HepG2 (cell line): ENCODE measurements at regions not wholly inside any gene's neighbourhood (a gene's known extent, or its start where the extent isn't known, plus 50 kb on each side); places are given as distances from the start of the nearest gene placed in this dataset.

ENCODE experiments used
- ATAC-seq: fragments of 200-7000 bp; cut with Tn5 transposase; 3 replicates; pipeline ENCODE4 v1.9.1; 2020; ENCODE audit warnings: mild to moderate bottlenecking, moderate library complexity
- BruUV-seq: library from RNA; stranded (reverse); fragments of 400-500 nt; replicated peaks from 2 replicates; lab custom pipeline; 2021; lab: Mats Ljungman, UMichigan
- CTCF ChIA-PET: fragments of 300-600 bp; formaldehyde crosslinking; extraction: SDS; loops from one replicate; lab custom pipeline; 2021; ENCODE audit warnings: low total read pairs, inconsistent platforms, low intra/inter-chr PET ratio; lab: Yijun Ruan, JAX
- POLR2A ChIA-PET: fragments of 350-600 bp; sonication (Branson Sonifier 250); formaldehyde crosslinking; loops from one replicate; lab custom pipeline; 2020; ENCODE audit warnings: antibody characterized with exemption, inconsistent platforms; lab: Yijun Ruan, JAX
- DNase-seq: peaks from one replicate; pipeline ENCODE4 v3.0.0-alpha.2; 2015; ENCODE audit warnings: low spot score
- FAIRE-seq: peaks from 3 replicates; lab custom pipeline; 2011; peaks lifted over from hg19 to GRCh38; lab: Jason Lieb, UNC
- H2AFZ ChIP-seq: one replicate; pipeline ENCODE4 v1.6.1; 2011; ENCODE audit warnings: low read length, inconsistent platforms
- H3K27ac ChIP-seq: fragments of 300-600 bp; 3 replicates; pipeline ENCODE4 v1.8.0; 2011; ENCODE audit warnings: mixed run types, mild to moderate bottlenecking, mixed read lengths, low read length, inconsistent platforms; ENCODE audit not compliant: insufficient read depth; ENCODE audit errors: extremely low read length
- H3K27me3 ChIP-seq, 2 experiments: fragments of 200-600 bp in 1 of 2; 2 replicates in 1 of 2; 3 replicates in 1 of 2; pipeline versions ENCODE4 v1.6.0 to v1.8.0; 2011; ENCODE audit warnings: low read length in 2 of 2, mild to moderate bottlenecking in 2 of 2, moderate library complexity in 2 of 2, inconsistent platforms in 1 of 2; ENCODE audit not compliant: insufficient read depth in 2 of 2, control insufficient read depth in 1 of 2
- H3K36me3 ChIP-seq, 2 experiments: fragments of 200-600 bp in 1 of 2; replicated peaks in 1 of 2; 2 replicates in 1 of 2; 3 replicates in 1 of 2; pipeline versions ENCODE4 v1.5.1 to v1.8.0; 2011; ENCODE audit warnings: low read length in 2 of 2, inconsistent platforms in 1 of 2; ENCODE audit not compliant: insufficient read depth in 2 of 2, control insufficient read depth in 1 of 2
- H3K4me1 ChIP-seq: 2 replicates; pipeline ENCODE4 v1.5.1; 2012; ENCODE audit warnings: low read length, inconsistent platforms; ENCODE audit not compliant: insufficient read depth
- H3K4me2 ChIP-seq: 2 replicates; pipeline ENCODE4 v1.6.0; 2011; ENCODE audit warnings: low read depth, low read length, inconsistent platforms
- H3K4me3 ChIP-seq, 3 experiments: fragments of 200-600 bp in 1 of 3; sonication (generic), shearing (Covaris generic) in 1 of 3; replicated peaks in 1 of 3; 2 replicates each; pipeline ENCODE4 v1.5.1; 2011 to 2016; ENCODE audit warnings: low read length in 3 of 3, inconsistent platforms in 2 of 3, low read depth in 2 of 3, mild to moderate bottlenecking in 2 of 3, control low read depth in 1 of 3, mixed read lengths in 1 of 3; ENCODE audit not compliant: insufficient read depth in 1 of 3
- H3K79me2 ChIP-seq: one replicate; pipeline ENCODE4 v1.6.1; 2011; ENCODE audit warnings: low read length, inconsistent platforms; ENCODE audit not compliant: insufficient read depth
- H3K9ac ChIP-seq: 2 replicates; pipeline ENCODE4 v1.6.0; 2011; ENCODE audit warnings: mild to moderate bottlenecking, low read depth, low read length, inconsistent platforms; ENCODE audit not compliant: insufficient read depth
- H3K9me3 ChIP-seq: 2 replicates; pipeline ENCODE4 v1.5.1; 2012; ENCODE audit warnings: mild to moderate bottlenecking, low read length
- H4K20me1 ChIP-seq: 2 replicates; pipeline ENCODE4 v1.6.0; 2011; ENCODE audit warnings: inconsistent platforms, mild to moderate bottlenecking, low read length, moderate library complexity; ENCODE audit not compliant: insufficient read depth
- CAMTA2 ChIP-seq: sonication (generic); formaldehyde crosslinking; IDR thresholded peaks from 2 replicates; pipeline ENCODE4 v1.4.0; 2020; ENCODE audit warnings: mild to moderate bottlenecking, missing genetic modification reagents, borderline replicate concordance
- CSRNP2 ChIP-seq: sonication (generic); formaldehyde crosslinking; conservative IDR thresholded peaks from 2 replicates; pipeline ENCODE4 v1.8.0; 2022; ENCODE audit warnings: low read depth, missing genetic modification reagents
- ELF3 ChIP-seq: IDR thresholded peaks from 2 replicates; pipeline ENCODE4 v1.6.1; 2016; ENCODE audit warnings: missing genetic modification reagents, missing compliant biosample characterization
- HNF1B ChIP-seq: sonication (generic); formaldehyde crosslinking; IDR thresholded peaks from 2 replicates; pipeline ENCODE4 v1.5.1; 2020; ENCODE audit warnings: mild to moderate bottlenecking, moderate library complexity, missing genetic modification reagents
- JDP2 ChIP-seq: sonication (generic); formaldehyde crosslinking; IDR thresholded peaks from 2 replicates; pipeline ENCODE4 v1.8.1; 2022; ENCODE audit warnings: missing genetic modification reagents, borderline replicate concordance
- ONECUT2 ChIP-seq: sonication (generic); formaldehyde crosslinking; IDR thresholded peaks from 2 replicates; pipeline ENCODE4 v1.4.0; 2020; ENCODE audit warnings: missing genetic modification reagents
- SUZ12 ChIP-seq: fragments of 150-350 bp; IDR thresholded peaks from 2 replicates; pipeline ENCODE4 v1.6.1; 2014; ENCODE audit warnings: low read depth, low read length
- TMF1 ChIP-seq: sonication (generic); formaldehyde crosslinking; IDR thresholded peaks from 2 replicates; pipeline ENCODE4 v1.8.1; 2022; ENCODE audit warnings: low read depth, missing genetic modification reagents
- ZNF441 ChIP-seq: sonication (generic); formaldehyde crosslinking; IDR thresholded peaks from 2 replicates; pipeline ENCODE4 v1.7.0; 2021; ENCODE audit warnings: missing genetic modification reagents, borderline replicate concordance
- ZNF597 ChIP-seq: sonication (generic); formaldehyde crosslinking; IDR thresholded peaks from 2 replicates; pipeline ENCODE4 v1.5.0; 2020; ENCODE audit warnings: missing genetic modification reagents
- ZSCAN9 ChIP-seq: IDR thresholded peaks from 2 replicates; pipeline ENCODE4 v1.6.1; 2016; ENCODE audit warnings: borderline replicate concordance
- in situ Hi-C: cut with HindIII; loops from 2 replicates; pipeline ENCODE4 v1.10.0; 2017; ENCODE audit warnings: low pct_unique_long_range_greater_than_20kb; ENCODE audit not compliant: extremely low pct_ligation_motif_present
- intact Hi-C: fragments of 100-400 bp; cut with micrococcal nuclease; formaldehyde crosslinking; loops from one replicate; pipeline ENCODE4 v1.10.0; 2022; ENCODE audit not compliant: unreplicated experiment

GRCh38 chr2:144131042-144131441 is 388.9 kb downstream of the ZEB2 start (continued):
- TF ChIP-seq CSRNP2 (CRISPR knock-in tag) = no peak
- TF ChIP-seq ZNF441 = no peak
- no peak for TF ChIP-seq ELF3
- TF ChIP-seq TMF1 (CRISPR knock-in tag) = no peak

GRCh38 chr2:144130551-144130950 is 389.4 kb downstream of the ZEB2 start:
- no peaks in the 10 kb centered on the region for H3K27me3 ChIP-seq
- H3K4me1 ChIP-seq = no peaks in the 10 kb centered on the region
- no TSS peak for BruUV-seq
- H3K9ac ChIP-seq = no peak overlapping the region
- H3K4me2 ChIP-seq = no peak overlapping the region
- no peak overlapping the region for H2AFZ ChIP-seq
- CTCF ChIA-PET = no interaction called here
- no peak for ATAC-seq
- intact Hi-C loops = no loop called here
- DNase-seq = no peak
- no peak overlapping the region for H3K27ac ChIP-seq
- no peaks in the 10 kb centered on the region for H4K20me1 ChIP-seq
- H3K79me2 ChIP-seq = no peaks in the 10 kb centered on the region
- no peak for TF ChIP-seq JDP2 (CRISPR knock-in tag)
- TF ChIP-seq ZNF597 = no peak
- no peak for TF ChIP-seq ONECUT2
- no peak for TF ChIP-seq HNF1B (CRISPR knock-in tag)
- no peak for TF ChIP-seq ZSCAN9
- TF ChIP-seq SUZ12 = no peak
- TF ChIP-seq CAMTA2 (CRISPR knock-in tag) = no peak
- TF ChIP-seq, all 625 proteins: peak for 0
- no peak for FAIRE-seq
- Histone ChIP-seq H3K9me3 (no peaks in the 10 kb centered on the region), H3K36me3 (no peaks in the 10 kb centered on the region), H3K4me3 (no peak overlapping the region)
- POLR2A ChIA-PET = no interaction called here
- in situ Hi-C loops = no loop called here
